Glomerular endothelial cell (primary cell): ENCODE measurements at regions not wholly inside any gene's neighbourhood (a gene's known extent, or its start where the extent isn't known, plus 50 kb on each side); places are given as distances from the start of the nearest gene placed in this dataset.

Experiments
- DNase-seq: peaks from one replicate; pipeline ENCODE4 v3.0.0-alpha.2; 2011; ENCODE audit warnings: low read depth, low spot score; ENCODE audit errors: extremely low read depth

DNA sequence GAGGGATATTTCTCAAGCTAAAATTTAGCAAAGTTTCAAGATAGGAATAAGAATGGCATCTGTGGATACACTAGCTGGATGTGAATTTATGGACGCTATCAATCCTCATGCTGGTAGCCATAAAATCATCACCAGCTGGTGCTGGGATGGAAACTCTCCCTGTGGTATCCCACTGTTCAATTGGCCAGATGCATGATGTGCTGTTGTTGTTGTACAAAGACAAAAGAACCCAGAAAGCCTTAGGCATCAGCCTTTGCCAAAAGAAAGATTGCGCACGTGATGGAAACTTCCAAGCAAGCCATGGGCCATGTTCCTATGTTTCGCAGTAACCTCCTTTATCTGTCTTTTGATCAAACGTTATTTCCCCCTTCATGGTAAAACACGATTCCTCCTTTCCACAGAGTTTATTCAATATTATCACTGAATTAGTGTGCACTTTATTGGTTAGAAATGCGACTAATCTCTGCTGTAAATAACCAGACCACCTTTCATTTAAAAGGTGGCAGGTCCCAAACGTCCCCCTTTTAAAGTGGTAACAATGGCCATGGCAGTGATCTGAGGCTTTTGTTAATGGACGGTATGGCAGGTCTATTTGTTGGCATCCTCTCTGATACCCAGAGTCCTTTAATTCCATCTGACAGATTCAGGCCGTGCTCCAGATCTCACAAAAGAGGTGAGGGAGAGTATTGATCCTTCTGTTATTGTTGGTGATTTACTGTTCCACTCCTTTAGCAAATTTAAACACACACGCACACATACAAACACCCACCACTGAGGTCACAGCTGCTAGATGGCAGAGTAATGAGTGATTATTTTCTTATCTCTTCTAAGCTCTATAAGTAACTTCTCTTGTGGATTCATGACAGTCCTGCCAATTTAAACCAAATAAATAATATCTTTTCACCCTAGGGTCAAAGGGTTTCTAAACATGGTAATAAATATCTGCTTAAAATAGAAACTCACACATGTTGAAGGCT lies 291.2 kb upstream of the KCNMB2 start:
- DNase-seq = no peak

GRCh38 chr3:178246004-178246403 lies 290.2 kb upstream of the KCNMB2 start:
- no peak for DNase-seq

GRCh38 chr3:178255315-178255714 lies 280.9 kb upstream of the KCNMB2 start:
- DNase-seq = peak; percentile 99

DNA sequence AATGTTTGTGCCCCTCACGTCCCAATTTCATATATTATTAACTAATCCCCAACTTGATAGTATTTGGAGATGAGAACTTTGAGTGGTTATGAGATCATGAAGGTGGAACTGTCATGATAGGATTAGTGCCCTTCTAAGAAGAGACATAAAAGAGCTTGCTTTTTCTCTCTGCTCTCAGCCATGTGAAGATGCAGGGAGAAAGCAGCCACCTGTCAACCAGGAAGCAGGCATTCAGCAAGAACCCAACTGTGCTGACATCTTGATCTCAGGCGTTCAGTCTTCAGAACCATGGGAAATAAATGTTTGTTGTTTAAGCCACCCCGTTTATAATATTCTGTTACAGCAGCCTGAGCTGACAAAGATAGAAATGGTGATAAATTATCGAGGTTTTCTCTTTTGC lies 278.7 kb upstream of the KCNMB2 start:
- no peak for DNase-seq

GRCh38 chr3:178258121-178258520 lies 278.1 kb upstream of the KCNMB2 start:
- no peak for DNase-seq

- no peak for DNase-seq
These were observed 276.5 kb upstream of the KCNMB2 start for GRCh38 chr3:178259703-178260102.

DNA sequence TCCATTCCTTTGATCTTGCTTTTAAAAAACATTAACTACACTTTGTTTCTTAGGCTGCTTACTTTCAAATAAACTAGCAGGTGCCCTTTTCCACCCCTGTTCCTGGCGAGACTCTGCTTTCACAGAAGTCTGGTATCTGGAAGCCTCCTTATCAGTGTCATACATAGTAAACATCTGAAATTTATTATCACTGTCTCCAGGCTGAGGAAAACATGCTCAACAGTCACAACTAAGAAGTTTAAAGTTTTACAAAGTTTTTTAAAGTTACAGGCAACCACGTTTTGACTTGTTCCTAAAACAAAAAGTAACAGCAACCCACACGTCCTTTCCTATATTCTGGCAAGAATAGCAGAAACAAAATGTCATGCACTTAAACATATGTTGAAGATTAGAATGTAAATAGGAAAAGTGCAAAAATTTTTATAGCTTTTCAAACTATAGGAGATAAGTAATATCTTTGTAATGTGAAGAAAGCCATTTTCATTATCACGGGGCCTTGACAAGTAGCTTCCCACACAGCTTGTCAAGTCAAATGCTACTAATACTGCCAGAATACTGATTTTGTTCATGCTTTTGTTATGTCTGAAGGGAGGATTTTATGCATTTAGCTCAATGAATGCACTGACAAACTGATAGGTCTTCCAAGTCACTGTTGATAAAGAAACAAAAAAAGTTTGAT lies 275.2 kb upstream of the KCNMB2 start:
- no peak for DNase-seq

DNA sequence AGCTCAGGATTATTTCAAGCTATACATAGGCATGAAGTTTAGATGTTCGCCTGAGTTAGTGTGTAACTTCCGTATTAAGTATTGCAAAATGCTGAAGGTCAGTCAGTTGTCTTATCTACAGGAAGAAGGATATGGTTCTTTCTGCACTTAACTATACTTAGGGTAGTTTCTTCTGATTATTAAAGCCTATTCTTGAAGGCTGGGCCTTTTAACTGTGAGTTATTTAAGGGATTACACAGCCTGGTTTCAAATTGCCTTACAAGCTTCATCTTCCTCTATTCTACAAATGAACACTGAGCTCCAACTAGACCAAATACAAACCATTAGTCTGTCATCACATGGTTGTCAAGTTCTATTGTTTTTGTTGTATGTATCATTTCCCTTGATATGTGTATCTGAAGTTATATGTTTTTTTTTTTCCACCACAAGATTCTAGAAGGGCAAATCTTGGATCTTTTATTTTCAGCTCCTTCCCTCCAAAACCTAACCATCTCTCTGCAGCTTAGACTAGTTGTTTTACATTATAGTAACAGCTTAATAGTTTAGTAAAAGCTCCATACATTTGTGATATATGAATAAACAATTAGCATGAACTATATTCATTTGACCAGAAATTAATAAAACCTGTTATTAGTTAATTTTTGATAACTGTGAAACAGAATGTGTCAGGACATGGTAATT lies 272.9 kb upstream of the KCNMB2 start:
- peak; percentile 76 for DNase-seq

DNA sequence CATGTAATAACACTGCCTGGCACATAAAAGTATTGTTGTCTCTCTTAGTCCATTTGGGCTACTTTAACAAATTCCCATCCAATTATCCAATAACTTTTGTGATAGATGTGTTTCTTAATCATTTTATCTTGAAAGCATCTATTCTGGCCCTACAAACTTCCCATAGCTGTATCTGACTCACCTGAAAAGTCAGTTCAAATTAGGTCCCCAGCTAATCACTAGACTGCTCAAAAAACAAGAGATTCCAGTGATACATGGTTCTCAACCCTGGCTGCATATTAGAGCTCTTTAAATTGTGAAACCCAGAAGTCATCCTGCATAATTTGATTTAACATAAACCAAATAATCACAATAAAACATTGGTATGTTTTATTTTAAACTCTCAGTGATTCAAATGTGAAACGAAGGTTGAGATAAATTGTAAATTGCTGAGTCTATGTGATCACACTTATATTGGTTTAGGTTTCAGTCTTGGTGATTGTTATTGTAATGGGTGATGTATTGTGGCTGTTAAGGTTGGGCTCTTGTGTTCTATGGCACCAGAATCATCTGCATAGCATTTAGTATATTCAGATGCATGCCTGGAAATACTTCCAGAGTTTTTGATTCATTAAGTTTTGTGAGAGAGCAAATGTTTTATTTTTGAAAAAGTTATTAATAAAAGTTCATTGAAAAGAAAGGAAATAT lies 268.9 kb upstream of the KCNMB2 start:
- DNase-seq = no peak

DNA sequence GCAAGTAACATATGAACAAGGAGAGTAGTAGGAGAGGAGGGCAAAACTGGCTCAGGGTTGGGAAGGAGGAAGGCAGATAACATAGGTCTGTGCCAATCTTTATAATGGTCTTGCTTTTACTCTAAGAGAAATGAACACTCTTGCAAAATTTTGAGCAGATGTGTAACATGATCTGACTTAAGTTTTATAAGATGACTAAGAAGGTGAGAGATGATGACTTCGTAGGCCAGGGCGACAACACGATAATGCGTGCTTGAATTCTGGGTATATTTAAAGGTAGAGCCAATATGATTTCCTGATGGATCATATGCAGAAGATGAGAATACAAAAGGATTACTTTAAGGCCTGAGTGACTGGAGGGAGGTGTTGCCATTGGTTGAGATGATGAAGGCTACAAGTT lies 265.4 kb upstream of the KCNMB2 start:
- DNase-seq = no peak

DNA sequence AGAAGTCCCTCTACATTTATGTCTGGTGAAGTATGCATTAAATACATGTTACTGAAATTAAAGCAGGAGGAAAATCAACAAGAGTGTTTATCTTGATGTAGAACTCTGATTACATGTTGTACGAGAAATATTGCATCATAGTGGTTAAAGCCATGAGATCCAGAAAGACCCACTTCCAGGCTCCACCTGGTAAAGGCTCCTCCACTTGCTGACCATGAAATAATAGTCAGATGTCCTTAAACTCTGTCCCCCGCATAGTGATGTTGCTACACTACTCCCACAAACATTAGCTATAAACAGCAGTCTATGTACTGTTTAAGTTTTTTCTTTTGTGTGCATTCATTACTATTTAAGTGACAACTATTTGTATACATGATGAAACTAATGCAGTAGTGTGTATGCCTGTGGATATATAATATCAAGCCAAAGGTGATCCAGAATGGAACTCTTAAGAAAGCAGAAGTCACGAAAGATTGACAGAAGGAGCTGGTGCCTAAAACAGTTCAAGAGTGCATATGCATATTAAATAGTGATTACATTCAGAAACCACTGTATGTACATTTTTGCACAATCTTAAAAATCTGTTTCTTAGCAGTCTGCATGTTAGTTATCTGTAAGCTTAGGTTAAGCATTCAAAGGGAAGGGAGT lies 264.4 kb upstream of the KCNMB2 start:
- DNase-seq = no peak

GRCh38 chr3:178272841-178273240 lies 263.4 kb upstream of the KCNMB2 start:
- no peak for DNase-seq

- peak; percentile 18 for DNase-seq
These were observed 261.5 kb upstream of the KCNMB2 start for GRCh38 chr3:178274711-178275110.

GRCh38 chr3:178275311-178275710 lies 260.9 kb upstream of the KCNMB2 start:
- no peak for DNase-seq

- DNase-seq = no peak
These were observed 260.4 kb upstream of the KCNMB2 start for GRCh38 chr3:178275793-178276192.

DNA sequence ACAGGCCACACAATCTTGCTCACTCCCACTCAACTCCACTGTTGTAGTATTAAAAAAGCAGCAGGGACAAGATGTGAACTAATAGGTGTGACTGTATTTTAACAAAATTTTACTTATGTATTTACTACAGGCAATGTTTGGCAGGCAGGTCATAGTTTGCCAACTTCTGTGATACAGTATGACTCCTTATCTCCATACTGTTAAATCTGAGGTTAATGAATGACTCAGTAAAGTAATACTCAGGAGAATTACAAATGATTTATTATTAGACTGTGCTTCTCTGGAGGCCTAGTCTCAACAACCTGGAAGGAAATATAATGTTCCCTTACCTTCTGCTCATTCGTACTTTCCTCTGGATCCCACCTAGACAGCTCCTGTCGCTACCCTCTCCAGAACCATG lies 258.6 kb upstream of the KCNMB2 start:
- DNase-seq = no peak

GRCh38 chr3:178283561-178283960 lies 252.7 kb upstream of the KCNMB2 start:
- DNase-seq = no peak

DNA sequence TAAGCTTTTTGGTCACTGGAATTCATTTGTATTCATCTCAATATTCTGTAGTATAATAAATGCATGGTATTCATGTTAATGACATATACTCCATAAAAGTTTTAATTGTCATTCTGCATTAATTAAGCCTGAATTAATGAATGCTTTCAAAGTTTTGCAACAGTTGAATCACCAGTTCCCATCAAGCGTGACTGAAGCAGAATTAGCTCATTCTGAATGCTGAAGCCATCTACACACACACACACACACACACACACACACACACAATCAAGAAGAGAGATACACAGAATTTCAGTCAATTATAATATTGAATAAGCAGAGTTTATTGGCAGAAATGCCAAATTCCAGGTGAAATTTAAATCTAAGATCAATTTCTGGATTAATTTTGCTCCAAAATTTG lies 252.1 kb upstream of the KCNMB2 start:
- no peak for DNase-seq

DNA sequence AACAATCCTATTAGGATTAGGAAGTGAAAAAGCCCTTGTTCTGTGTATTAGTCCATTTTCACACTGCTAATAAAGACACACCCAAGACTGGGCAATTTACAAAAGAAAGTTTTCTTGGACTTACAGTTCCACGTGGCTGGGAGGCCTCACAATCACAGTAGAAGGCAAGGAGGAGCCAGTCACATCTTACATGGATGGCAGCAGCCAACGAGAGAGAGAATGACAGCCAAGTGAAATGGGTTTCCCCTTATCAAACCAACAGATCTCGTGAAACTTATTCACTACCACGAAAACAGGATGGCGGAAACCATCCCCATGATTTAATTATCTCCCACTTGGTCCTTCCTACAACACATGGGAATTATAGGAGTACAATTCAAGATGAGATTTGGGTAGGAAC lies 248.2 kb upstream of the KCNMB2 start:
- no peak for DNase-seq

DNA sequence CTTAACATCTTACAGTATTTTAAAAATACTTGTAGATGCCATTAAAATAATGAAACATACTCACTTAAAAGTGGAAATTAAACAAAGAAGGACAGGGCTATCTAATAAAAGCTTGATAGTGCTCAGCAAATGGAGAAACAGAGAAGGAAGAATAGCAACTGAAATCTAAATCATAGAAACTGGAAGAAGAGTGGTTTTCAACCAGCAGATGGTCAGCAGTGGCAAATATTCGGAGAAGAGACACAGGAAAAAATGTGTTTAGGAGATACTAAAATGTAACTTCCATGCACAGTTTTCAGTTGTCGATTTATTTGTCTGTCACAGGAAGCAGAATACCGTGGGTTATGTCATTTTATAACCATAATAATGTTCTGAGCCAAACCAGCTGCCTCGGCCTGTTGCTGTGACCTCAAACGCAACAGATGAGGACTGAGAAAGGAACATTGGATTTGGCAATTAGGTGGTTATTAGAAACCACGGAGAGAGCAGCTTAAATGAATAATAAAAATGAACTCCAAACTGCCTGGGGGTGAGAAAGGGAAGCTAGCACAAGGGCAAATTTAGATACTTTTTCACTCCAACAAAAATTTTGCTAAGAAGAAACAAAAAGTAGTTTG lies 246.6 kb upstream of the KCNMB2 start:
- no peak for DNase-seq
